Right atrium auricular region (tissue), 2 donors: ENCODE measurements at regions not wholly inside any gene's neighbourhood (a gene's known extent, or its start where the extent isn't known, plus 50 kb on each side); places are given as distances from the start of the nearest gene placed in this dataset.
"Not testable (repeated sequence)": the region's sequence is repeated elsewhere in the genome, so short reads cannot be mapped to it uniquely, and the experiment has no call there.

Experiments used
- DNase-seq: peaks from one replicate; pipeline ENCODE4 v3.0.0-alpha.2; 2019; ENCODE audit warnings: low spot score
- H3K27ac ChIP-seq, 2 donors: fragments of 200-600 bp; sonication (generic); 1 replicate in 1 of 2; 2 replicates in 1 of 2; pipeline ENCODE4 v1.5.1; 2016 to 2019
- H3K27me3 ChIP-seq, 2 donors: fragments of 200-600 bp; sonication (generic); one replicate each; pipeline versions ENCODE4 v1.5.1 to v1.6.0; 2017 to 2019
- H3K36me3 ChIP-seq: fragments of 200-600 bp; sonication (generic); one replicate; pipeline ENCODE4 v1.5.1; 2016
- H3K4me1 ChIP-seq, 2 donors: fragments of 200-600 bp; sonication (generic); one replicate each; pipeline versions ENCODE4 v1.5.1 to v1.6.0; 2017 to 2019
- H3K4me3 ChIP-seq, 2 donors: fragments of 200-600 bp; sonication (generic); 1 replicate in 1 of 2; 2 replicates in 1 of 2; pipeline ENCODE4 v1.5.1; 2017 to 2019; ENCODE audit warnings: mild to moderate bottlenecking in 1 of 2, moderate library complexity in 1 of 2
- H3K9me3 ChIP-seq, 2 donors: fragments of 200-600 bp; sonication (generic); one replicate each; pipeline ENCODE4 v1.5.1; 2019
- TF ChIP-seq, protein P1 (sequence below), 2 donors: fragments of 200-600 bp; sonication (generic); IDR thresholded peaks; one replicate each; pipeline ENCODE4 v1.5.1; 2019; ENCODE audit warnings: antibody characterized with exemption in 2 of 2

DNA sequence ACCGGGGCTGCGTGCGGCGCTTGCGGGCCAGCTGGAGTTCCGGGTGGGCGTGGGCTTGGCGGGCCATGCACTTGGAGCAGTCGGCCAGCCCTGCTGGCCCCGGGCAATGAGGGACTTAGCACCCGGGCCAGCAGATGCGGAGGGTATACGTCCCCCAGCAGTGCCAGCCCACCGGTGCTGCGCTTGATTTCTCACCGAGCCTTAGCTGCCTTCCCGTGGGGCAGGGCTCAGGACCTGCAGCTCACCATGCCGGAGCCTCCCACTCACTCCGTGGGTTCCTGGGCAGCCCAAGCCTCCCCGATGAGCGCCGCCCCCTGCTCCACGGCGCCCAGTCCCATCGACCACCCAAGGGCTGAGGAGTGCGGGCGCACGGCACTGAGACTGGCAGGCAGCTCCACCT lies 51.4 kb upstream of the INPP4B start:
- peaks cover 0 to 16% of the 10 kb centered on the region in 2 donors for H3K9me3 ChIP-seq
- H3K4me3 ChIP-seq, H3K27me3 ChIP-seq, H3K27ac ChIP-seq, DNase-seq, H3K36me3 ChIP-seq, H3K4me1 ChIP-seq: not testable (repeated sequence)

GRCh38 chr4:142900622-142901021 lies 54.5 kb upstream of the INPP4B start:
- no peak overlapping the region for H3K4me3 ChIP-seq

GRCh38 chr4:142901166-142901662 lies 55.1 kb upstream of the INPP4B start:
- Histone ChIP-seq H3K27me3 (no peaks in the 10 kb centered on the region), H3K4me3 (no peak overlapping the region), H3K9me3 (peaks cover 0 to 7% of the 10 kb centered on the region in 2 donors), H3K36me3 (no peaks in the 10 kb centered on the region), H3K4me1 (no peaks in the 10 kb centered on the region), H3K27ac (no peak overlapping the region)
- TF ChIP-seq, protein P1, sequence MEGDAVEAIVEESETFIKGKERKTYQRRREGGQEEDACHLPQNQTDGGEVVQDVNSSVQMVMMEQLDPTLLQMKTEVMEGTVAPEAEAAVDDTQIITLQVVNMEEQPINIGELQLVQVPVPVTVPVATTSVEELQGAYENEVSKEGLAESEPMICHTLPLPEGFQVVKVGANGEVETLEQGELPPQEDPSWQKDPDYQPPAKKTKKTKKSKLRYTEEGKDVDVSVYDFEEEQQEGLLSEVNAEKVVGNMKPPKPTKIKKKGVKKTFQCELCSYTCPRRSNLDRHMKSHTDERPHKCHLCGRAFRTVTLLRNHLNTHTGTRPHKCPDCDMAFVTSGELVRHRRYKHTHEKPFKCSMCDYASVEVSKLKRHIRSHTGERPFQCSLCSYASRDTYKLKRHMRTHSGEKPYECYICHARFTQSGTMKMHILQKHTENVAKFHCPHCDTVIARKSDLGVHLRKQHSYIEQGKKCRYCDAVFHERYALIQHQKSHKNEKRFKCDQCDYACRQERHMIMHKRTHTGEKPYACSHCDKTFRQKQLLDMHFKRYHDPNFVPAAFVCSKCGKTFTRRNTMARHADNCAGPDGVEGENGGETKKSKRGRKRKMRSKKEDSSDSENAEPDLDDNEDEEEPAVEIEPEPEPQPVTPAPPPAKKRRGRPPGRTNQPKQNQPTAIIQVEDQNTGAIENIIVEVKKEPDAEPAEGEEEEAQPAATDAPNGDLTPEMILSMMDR (IDR thresholded peaks at IDR 0.05) = no peak
- no peak for DNase-seq

More at GRCh38 chr4:142900622-142901021, 54.5 kb upstream of the INPP4B start:
- Histone ChIP-seq H3K27ac (no peak overlapping the region), H3K9me3 (peaks cover 0 to 9% of the 10 kb centered on the region in 2 donors), H3K27me3 (no peaks in the 10 kb centered on the region), H3K4me1 (no peaks in the 10 kb centered on the region), H3K36me3 (no peaks in the 10 kb centered on the region)
- TF ChIP-seq, protein P1 (IDR thresholded peaks at IDR 0.05) = no peak
- no peak for DNase-seq

DNA sequence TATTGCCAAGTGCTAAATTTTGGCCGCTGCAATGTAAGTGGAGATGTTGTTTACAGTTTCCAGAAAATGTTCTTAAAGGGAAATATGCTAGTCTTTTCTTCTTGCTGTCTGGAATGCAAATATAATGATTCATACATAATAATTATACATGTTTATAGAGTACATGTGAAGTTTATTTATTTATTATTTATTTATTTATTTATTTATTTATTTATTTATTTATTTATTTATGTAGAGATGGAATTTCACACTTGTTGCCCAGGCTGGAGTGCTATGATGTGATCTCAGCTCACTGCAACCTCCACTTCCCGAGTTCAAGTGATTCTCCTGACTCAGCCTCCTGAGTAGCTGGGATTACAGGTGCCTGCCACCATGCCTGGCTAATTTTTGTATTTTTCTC lies 57.5 kb upstream of the INPP4B start:
- DNase-seq, H3K36me3 ChIP-seq, H3K4me3 ChIP-seq, H3K4me1 ChIP-seq, H3K27me3 ChIP-seq, H3K9me3 ChIP-seq, H3K27ac ChIP-seq: not testable (repeated sequence)

DNA sequence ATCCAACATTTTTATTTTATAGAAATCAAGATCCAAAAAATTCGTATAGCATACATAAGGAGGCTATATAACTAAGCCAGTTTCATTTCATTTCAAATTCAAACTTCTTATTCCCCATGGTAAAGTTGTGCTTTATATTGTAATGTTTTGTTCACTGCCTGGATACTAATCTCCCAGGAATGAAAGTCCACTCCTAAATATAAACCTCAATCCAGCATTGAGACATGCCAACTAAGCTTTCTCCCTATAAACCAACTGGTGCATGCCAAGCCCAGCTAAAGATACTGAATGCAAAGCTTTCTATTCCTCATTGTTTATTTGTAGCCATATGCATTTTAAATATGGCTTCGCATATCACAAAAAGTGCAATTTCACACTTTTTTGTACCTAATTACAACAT lies 63.8 kb upstream of the INPP4B start:
- H3K27me3 ChIP-seq = no peaks in the 10 kb centered on the region
- no peaks in the 10 kb centered on the region for H3K36me3 ChIP-seq
- H3K4me3 ChIP-seq = no peak overlapping the region
- DNase-seq = no peak
- H3K9me3 ChIP-seq = peaks cover 0 to 7% of the 10 kb centered on the region in 2 donors
- H3K27ac ChIP-seq = no peak overlapping the region
- H3K4me1 ChIP-seq = no peaks in the 10 kb centered on the region
- TF ChIP-seq, protein P1 (IDR thresholded peaks at IDR 0.05) = no peak

DNA sequence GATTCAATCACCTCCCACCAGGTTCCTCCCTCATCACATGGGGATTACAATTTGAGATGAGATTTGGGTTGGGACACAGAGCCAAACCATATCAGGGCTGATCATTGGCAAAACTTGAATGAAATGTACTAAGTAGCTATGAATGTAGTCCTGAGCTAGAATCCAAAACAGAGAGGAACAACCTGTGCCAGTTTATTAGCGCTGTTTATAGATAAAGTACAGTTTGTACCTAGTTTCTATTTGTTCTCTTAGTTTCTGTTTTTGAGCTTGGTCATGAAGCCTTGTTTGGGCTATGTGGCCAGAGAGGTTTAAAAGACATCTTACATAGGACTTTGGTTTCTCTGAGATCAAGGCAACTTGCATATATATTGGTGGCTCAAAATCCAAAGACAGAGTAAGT lies 66.9 kb upstream of the INPP4B start:
- Histone ChIP-seq H3K9me3 (no peaks in the 10 kb centered on the region), H3K27me3 (no peaks in the 10 kb centered on the region), H3K4me3 (no peak overlapping the region), H3K4me1 (no peaks in the 10 kb centered on the region), H3K27ac (no peak overlapping the region), H3K36me3 (no peaks in the 10 kb centered on the region)
- TF ChIP-seq, protein P1 (IDR thresholded peaks at IDR 0.05) = no peak
- no peak for DNase-seq

GRCh38 chr4:142913461-142914030 lies 67.4 kb upstream of the INPP4B start:
- Histone ChIP-seq H3K4me3 (no peak overlapping the region), H3K27ac (no peak overlapping the region), H3K4me1 (no peaks in the 10 kb centered on the region), H3K27me3 (no peaks in the 10 kb centered on the region), H3K36me3 (no peaks in the 10 kb centered on the region), H3K9me3 (no peaks in the 10 kb centered on the region)
- TF ChIP-seq, protein P1 (IDR thresholded peaks at IDR 0.05) = no peak
- no peak for DNase-seq
